HEK293 (cell line): ENCODE measurements at regions not wholly inside any gene's neighbourhood (a gene's known extent, or its start where the extent isn't known, plus 50 kb on each side); places are given as distances from the start of the nearest gene placed in this dataset.

Source experiments
- CTCF ChIA-PET: fragments of 350-600 bp; formaldehyde crosslinking; extraction: SDS; loops from one replicate; lab custom pipeline; 2021; ENCODE audit warnings: antibody characterized with exemption; lab: Yijun Ruan, JAX
- POLR2A ChIA-PET: fragments of 300-600 bp; formaldehyde crosslinking; extraction: SDS; loops from one replicate; lab custom pipeline; 2020; ENCODE audit warnings: antibody characterized with exemption, inconsistent platforms; lab: Yijun Ruan, JAX
- H3K27ac ChIP-seq: fragments of 200-500 bp; sonication (Bioruptor generic); 2 replicates; pipeline ENCODE4 v1.5.1; 2014; ENCODE audit warnings: low read depth, low read length, control low read depth, inconsistent platforms; ENCODE audit errors: extremely low read depth
- H3K36me3 ChIP-seq, 2 experiments: fragments of 200-500 bp in 1 of 2; sonication (Bioruptor generic) in 1 of 2; 1 replicate in 1 of 2; 2 replicates in 1 of 2; pipeline ENCODE4 v1.5.1; 2014 to 2017; ENCODE audit warnings: inconsistent platforms in 2 of 2, low read length in 2 of 2; ENCODE audit not compliant: control insufficient read depth in 2 of 2, insufficient read depth in 1 of 2
- H3K4me1 ChIP-seq: fragments of 200-500 bp; sonication (Bioruptor generic); 2 replicates; pipeline ENCODE4 v1.5.1; 2014; ENCODE audit warnings: mild to moderate bottlenecking, low read length, inconsistent platforms; ENCODE audit not compliant: control insufficient read depth, insufficient read depth
- H3K4me3 ChIP-seq: 2 replicates; pipeline ENCODE4 v1.5.1; 2011; ENCODE audit warnings: low read depth, mild to moderate bottlenecking, control low read depth, low read length, moderate library complexity
- H3K9me3 ChIP-seq: fragments of 200-500 bp; sonication (Bioruptor generic); 2 replicates; pipeline ENCODE4 v1.5.1; 2014; ENCODE audit warnings: low read depth, low read length, inconsistent platforms; ENCODE audit not compliant: control insufficient read depth, insufficient read depth
- HOXA7 ChIP-seq: sonication (generic); formaldehyde crosslinking; IDR thresholded peaks from 2 replicates; pipeline ENCODE4 v1.8.1; 2022; ENCODE audit warnings: missing genetic modification reagents, borderline replicate concordance
- OVOL3 ChIP-seq: fragments of 450-650 bp; formaldehyde crosslinking; IDR thresholded peaks from 2 replicates; pipeline ENCODE4 v1.5.1; 2016; ENCODE audit warnings: missing biosample characterization, missing genetic modification characterization
- PRDM1 ChIP-seq: fragments of 450-650 bp; formaldehyde crosslinking; IDR thresholded peaks from 2 replicates; pipeline ENCODE4; 2016; ENCODE audit warnings: missing biosample characterization, missing genetic modification characterization
- SCRT2 ChIP-seq: fragments of 450-650 bp; formaldehyde crosslinking; IDR thresholded peaks from 2 replicates; pipeline ENCODE4 v1.5.1; 2016; ENCODE audit warnings: missing biosample characterization, missing genetic modification characterization
- ZBTB26 ChIP-seq: fragments of 450-650 bp; formaldehyde crosslinking; optimal IDR thresholded peaks from 2 replicates; pipeline ENCODE3; 2016; ENCODE audit warnings: missing biosample characterization, mild to moderate bottlenecking, missing genetic modification characterization
- ZBTB44 ChIP-seq: fragments of 450-650 bp; IDR thresholded peaks from 2 replicates; pipeline ENCODE4 v1.5.1; 2018; ENCODE audit warnings: missing biosample characterization, mild to moderate bottlenecking, missing genetic modification characterization
- ZBTB8A ChIP-seq: fragments of 450-650 bp; formaldehyde crosslinking; IDR thresholded peaks from 2 replicates; pipeline ENCODE4 v1.5.1; 2016; ENCODE audit warnings: missing biosample characterization, missing genetic modification characterization
- ZFP3 ChIP-seq: fragments of 450-650 bp; formaldehyde crosslinking; IDR thresholded peaks from 2 replicates; pipeline ENCODE4 v1.5.1; 2016; ENCODE audit warnings: low read depth, missing biosample characterization, missing genetic modification characterization
- ZNF155 ChIP-seq: fragments of 450-650 bp; formaldehyde crosslinking; IDR thresholded peaks from 2 replicates; pipeline ENCODE4 v1.5.1; 2016; ENCODE audit warnings: missing biosample characterization, missing genetic modification characterization
- ZNF202 ChIP-seq: fragments of 450-650 bp; formaldehyde crosslinking; IDR thresholded peaks from 2 replicates; pipeline ENCODE4 v1.5.1; 2016; ENCODE audit warnings: missing biosample characterization, missing genetic modification characterization, borderline replicate concordance
- ZNF366 ChIP-seq: fragments of 450-650 bp; formaldehyde crosslinking; conservative IDR thresholded peaks from 2 replicates; pipeline ENCODE4 v1.5.1; 2016; ENCODE audit warnings: missing biosample characterization, missing genetic modification characterization
- ZNF426 ChIP-seq: fragments of 450-650 bp; formaldehyde crosslinking; IDR thresholded peaks from 2 replicates; pipeline ENCODE4 v1.5.1; 2017; ENCODE audit warnings: missing biosample characterization, missing genetic modification characterization, mild to moderate bottlenecking, inconsistent platforms, moderate library complexity
- ZNF513 ChIP-seq: fragments of 450-650 bp; IDR thresholded peaks from 2 replicates; pipeline ENCODE4 v1.5.1; 2018; ENCODE audit warnings: missing biosample characterization, missing genetic modification characterization
- ZNF560 ChIP-seq: fragments of 450-650 bp; formaldehyde crosslinking; IDR thresholded peaks from 2 replicates; pipeline ENCODE4 v1.5.1; 2017; ENCODE audit warnings: missing biosample characterization, missing genetic modification characterization, borderline replicate concordance
- ZNF664 ChIP-seq: fragments of 450-650 bp; formaldehyde crosslinking; IDR thresholded peaks from 2 replicates; pipeline ENCODE4 v1.5.1; 2016; ENCODE audit warnings: missing biosample characterization, missing genetic modification characterization
- ZNF670 ChIP-seq: fragments of 450-650 bp; formaldehyde crosslinking; IDR thresholded peaks from 2 replicates; pipeline ENCODE4 v1.5.1; 2016; ENCODE audit warnings: missing biosample characterization, missing genetic modification characterization, low read depth
- ZNF830 ChIP-seq: fragments of 450-650 bp; IDR thresholded peaks from 2 replicates; pipeline ENCODE4 v1.5.0; 2018; ENCODE audit warnings: missing biosample characterization, missing genetic modification characterization, low read depth, mild to moderate bottlenecking, moderate library complexity

- H3K27ac ChIP-seq = no peak overlapping the region
- TF ChIP-seq ZNF155 (tag by site-specific recombination) = no peak
- TF ChIP-seq PRDM1 (tag by site-specific recombination) = peak; percentile 82
- TF ChIP-seq ZBTB44 (tag by site-specific recombination) = no peak
- no peak for TF ChIP-seq ZNF560 (tag by site-specific recombination)
- no peaks in the 10 kb centered on the region for H3K4me1 ChIP-seq
- ChIA-PET CTCF (interaction anchor here (0.6 to 0.7 kb wide), 2 partner anchors 205 to 241 kb away, joined by 3 to 4 read pairs; no protein-coding TSS in a partner anchor), POLR2A (no interaction called here)
- no peaks in the 10 kb centered on the region for H3K9me3 ChIP-seq
- H3K36me3 ChIP-seq = no peaks in the 10 kb centered on the region
- no peak overlapping the region for H3K4me3 ChIP-seq
Measured at GRCh38 chr3:181948286-181948685, 236.6 kb downstream of the SOX2 start.

GRCh38 chr3:181952221-181952620 lies 240.5 kb downstream of the SOX2 start:
- no peaks in the 10 kb centered on the region for H3K4me1 ChIP-seq
- POLR2A ChIA-PET = no interaction called here
- no peak overlapping the region for H3K4me3 ChIP-seq
- H3K27ac ChIP-seq = no peak overlapping the region
- no peaks in the 10 kb centered on the region for H3K36me3 ChIP-seq
- no peaks in the 10 kb centered on the region for H3K9me3 ChIP-seq
- CTCF ChIA-PET = no interaction called here
- TF ChIP-seq ZBTB8A (tag by site-specific recombination) (no peak), OVOL3 (tag by site-specific recombination) (no peak), ZFP3 (tag by site-specific recombination) (no peak), HOXA7 (CRISPR knock-in tag) (no peak), ZNF670 (tag by site-specific recombination) (no peak), ZNF513 (no peak), ZNF664 (tag by site-specific recombination) (no peak), ZNF830 (no peak), ZNF366 (tag by site-specific recombination) (no peak), ZBTB26 (tag by site-specific recombination) (no peak), SCRT2 (no peak), ZNF426 (tag by site-specific recombination) (no peak), ZNF202 (tag by site-specific recombination) (no peak)

- CTCF ChIA-PET = interaction anchor here (0.6 kb wide), 1 partner anchor 18 kb away, joined by 4 read pairs; no protein-coding TSS in a partner anchor
- POLR2A ChIA-PET = no interaction called here
- Histone ChIP-seq H3K27ac (no peak overlapping the region), H3K4me1 (no peaks in the 10 kb centered on the region), H3K36me3 (no peaks in the 10 kb centered on the region), H3K9me3 (no peaks in the 10 kb centered on the region), H3K4me3 (no peak overlapping the region)
- TF ChIP-seq ZBTB8A (tag by site-specific recombination) = no peak
Measured at GRCh38 chr3:181952929-181953328, 241.2 kb downstream of the SOX2 start.
